SK-N-SH (cell line): ENCODE measurements at regions not wholly inside any gene's neighbourhood (a gene's known extent, or its start where the extent isn't known, plus 50 kb on each side); places are given as distances from the start of the nearest gene placed in this dataset.

Source experiments
- FOXJ3 ChIP-seq: sonication (generic); formaldehyde crosslinking; IDR thresholded peaks from 2 replicates; pipeline ENCODE4 v1.5.1; 2020; ENCODE audit warnings: mild to moderate bottlenecking, missing genetic modification reagents
- FOXM1 ChIP-seq: IDR thresholded peaks from 2 replicates; pipeline ENCODE4 v1.4.0; 2012; ENCODE audit warnings: low read depth, mild to moderate bottlenecking
- GABPA ChIP-seq: IDR thresholded peaks from 2 replicates; pipeline ENCODE4 v1.4.0; 2012; ENCODE audit warnings: low read depth, mild to moderate bottlenecking
- RXRA ChIP-seq: IDR thresholded peaks from 2 replicates; pipeline ENCODE4 v1.4.0; 2012; ENCODE audit warnings: low read depth, mild to moderate bottlenecking, borderline replicate concordance
- SMC3 ChIP-seq: IDR thresholded peaks from 2 replicates; pipeline ENCODE4 v1.6.1; 2012; ENCODE audit warnings: low read depth, low read length, improper control_type of control experiment
- TAF1 ChIP-seq: IDR thresholded peaks from 2 replicates; pipeline ENCODE4 v1.6.1; 2012; ENCODE audit warnings: low read depth, mild to moderate bottlenecking, low read length, moderate library complexity, borderline replicate concordance
- TCF12 ChIP-seq: IDR thresholded peaks from 2 replicates; pipeline ENCODE4 v1.4.0; 2012
- YY1 ChIP-seq: IDR thresholded peaks from 2 replicates; pipeline ENCODE4 v1.4.0; 2012; ENCODE audit warnings: low read depth, mild to moderate bottlenecking
- TF ChIP-seq, protein P1 (sequence below): fragments of 200-600 bp; sonication (generic); IDR thresholded peaks from 2 replicates; pipeline ENCODE4 v1.6.1; 2017; ENCODE audit warnings: antibody characterized with exemption, mild to moderate bottlenecking, moderate library complexity
- TF ChIP-seq, protein P2 (sequence below): IDR thresholded peaks from 2 replicates; pipeline ENCODE4 v1.4.0; 2012; ENCODE audit warnings: low read depth
- TF ChIP-seq, protein P3 (sequence below): IDR thresholded peaks from 2 replicates; pipeline ENCODE4 v1.6.1; 2012; ENCODE audit warnings: mild to moderate bottlenecking, low read depth, low read length, moderate library complexity
- TF ChIP-seq, protein P4 (sequence below): fragments of 150-350 bp; IDR thresholded peaks from 2 replicates; pipeline ENCODE4 v1.6.1; 2016; ENCODE audit warnings: mild to moderate bottlenecking, low read depth, low read length

DNA sequence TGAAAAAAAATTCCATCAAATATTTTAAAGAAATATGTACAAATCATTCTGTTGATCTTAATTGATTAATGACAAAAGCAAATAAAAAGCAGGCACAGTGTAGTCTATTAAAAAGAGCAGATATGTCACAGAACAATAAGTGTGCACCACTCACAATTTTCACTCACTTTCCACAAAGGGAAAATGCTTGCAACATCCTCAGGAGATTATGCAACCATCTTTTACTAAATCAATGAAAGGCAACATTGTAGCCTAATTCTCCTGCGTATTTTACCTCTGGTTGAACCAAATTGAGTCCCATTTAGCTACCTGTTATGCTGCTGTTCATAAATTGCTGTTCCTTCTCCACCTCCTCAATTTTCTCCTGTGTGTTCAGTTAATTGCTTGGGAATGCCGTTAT, 1346.8 kb upstream of the PIK3C3 start:
- no peak for TF ChIP-seq FOXJ3 (CRISPR knock-in tag)
- TF ChIP-seq RXRA, result no peak
- no peak for TF ChIP-seq TAF1
- TF ChIP-seq, protein P1, sequence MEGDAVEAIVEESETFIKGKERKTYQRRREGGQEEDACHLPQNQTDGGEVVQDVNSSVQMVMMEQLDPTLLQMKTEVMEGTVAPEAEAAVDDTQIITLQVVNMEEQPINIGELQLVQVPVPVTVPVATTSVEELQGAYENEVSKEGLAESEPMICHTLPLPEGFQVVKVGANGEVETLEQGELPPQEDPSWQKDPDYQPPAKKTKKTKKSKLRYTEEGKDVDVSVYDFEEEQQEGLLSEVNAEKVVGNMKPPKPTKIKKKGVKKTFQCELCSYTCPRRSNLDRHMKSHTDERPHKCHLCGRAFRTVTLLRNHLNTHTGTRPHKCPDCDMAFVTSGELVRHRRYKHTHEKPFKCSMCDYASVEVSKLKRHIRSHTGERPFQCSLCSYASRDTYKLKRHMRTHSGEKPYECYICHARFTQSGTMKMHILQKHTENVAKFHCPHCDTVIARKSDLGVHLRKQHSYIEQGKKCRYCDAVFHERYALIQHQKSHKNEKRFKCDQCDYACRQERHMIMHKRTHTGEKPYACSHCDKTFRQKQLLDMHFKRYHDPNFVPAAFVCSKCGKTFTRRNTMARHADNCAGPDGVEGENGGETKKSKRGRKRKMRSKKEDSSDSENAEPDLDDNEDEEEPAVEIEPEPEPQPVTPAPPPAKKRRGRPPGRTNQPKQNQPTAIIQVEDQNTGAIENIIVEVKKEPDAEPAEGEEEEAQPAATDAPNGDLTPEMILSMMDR, result no peak
- TF ChIP-seq FOXM1, result no peak
- TF ChIP-seq YY1, result no peak
- no peak for TF ChIP-seq GABPA
- no peak for TF ChIP-seq SMC3
- TF ChIP-seq, protein P2, sequence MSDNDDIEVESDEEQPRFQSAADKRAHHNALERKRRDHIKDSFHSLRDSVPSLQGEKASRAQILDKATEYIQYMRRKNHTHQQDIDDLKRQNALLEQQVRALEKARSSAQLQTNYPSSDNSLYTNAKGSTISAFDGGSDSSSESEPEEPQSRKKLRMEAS, result no peak
- TF ChIP-seq, protein P3, sequence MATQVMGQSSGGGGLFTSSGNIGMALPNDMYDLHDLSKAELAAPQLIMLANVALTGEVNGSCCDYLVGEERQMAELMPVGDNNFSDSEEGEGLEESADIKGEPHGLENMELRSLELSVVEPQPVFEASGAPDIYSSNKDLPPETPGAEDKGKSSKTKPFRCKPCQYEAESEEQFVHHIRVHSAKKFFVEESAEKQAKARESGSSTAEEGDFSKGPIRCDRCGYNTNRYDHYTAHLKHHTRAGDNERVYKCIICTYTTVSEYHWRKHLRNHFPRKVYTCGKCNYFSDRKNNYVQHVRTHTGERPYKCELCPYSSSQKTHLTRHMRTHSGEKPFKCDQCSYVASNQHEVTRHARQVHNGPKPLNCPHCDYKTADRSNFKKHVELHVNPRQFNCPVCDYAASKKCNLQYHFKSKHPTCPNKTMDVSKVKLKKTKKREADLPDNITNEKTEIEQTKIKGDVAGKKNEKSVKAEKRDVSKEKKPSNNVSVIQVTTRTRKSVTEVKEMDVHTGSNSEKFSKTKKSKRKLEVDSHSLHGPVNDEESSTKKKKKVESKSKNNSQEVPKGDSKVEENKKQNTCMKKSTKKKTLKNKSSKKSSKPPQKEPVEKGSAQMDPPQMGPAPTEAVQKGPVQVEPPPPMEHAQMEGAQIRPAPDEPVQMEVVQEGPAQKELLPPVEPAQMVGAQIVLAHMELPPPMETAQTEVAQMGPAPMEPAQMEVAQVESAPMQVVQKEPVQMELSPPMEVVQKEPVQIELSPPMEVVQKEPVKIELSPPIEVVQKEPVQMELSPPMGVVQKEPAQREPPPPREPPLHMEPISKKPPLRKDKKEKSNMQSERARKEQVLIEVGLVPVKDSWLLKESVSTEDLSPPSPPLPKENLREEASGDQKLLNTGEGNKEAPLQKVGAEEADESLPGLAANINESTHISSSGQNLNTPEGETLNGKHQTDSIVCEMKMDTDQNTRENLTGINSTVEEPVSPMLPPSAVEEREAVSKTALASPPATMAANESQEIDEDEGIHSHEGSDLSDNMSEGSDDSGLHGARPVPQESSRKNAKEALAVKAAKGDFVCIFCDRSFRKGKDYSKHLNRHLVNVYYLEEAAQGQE, result no peak
- TF ChIP-seq, protein P4, sequence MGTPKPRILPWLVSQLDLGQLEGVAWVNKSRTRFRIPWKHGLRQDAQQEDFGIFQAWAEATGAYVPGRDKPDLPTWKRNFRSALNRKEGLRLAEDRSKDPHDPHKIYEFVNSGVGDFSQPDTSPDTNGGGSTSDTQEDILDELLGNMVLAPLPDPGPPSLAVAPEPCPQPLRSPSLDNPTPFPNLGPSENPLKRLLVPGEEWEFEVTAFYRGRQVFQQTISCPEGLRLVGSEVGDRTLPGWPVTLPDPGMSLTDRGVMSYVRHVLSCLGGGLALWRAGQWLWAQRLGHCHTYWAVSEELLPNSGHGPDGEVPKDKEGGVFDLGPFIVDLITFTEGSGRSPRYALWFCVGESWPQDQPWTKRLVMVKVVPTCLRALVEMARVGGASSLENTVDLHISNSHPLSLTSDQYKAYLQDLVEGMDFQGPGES, result no peak
- no peak for TF ChIP-seq TCF12
